CD4-positive, alpha-beta T cell treated with Interleukin-6 for 4 hours (primary cell): ENCODE measurements at regions not wholly inside any gene's neighbourhood (a gene's known extent, or its start where the extent isn't known, plus 50 kb on each side); places are given as distances from the start of the nearest gene placed in this dataset.

Experiments used
- DNase-seq: peaks from one replicate; pipeline ENCODE4 v3.0.0-alpha.2; 2020; ENCODE audit warnings: mixed read lengths

- no peak for DNase-seq
Measured at GRCh38 chr2:236857781-236858180, 227.9 kb upstream of the COPS8 start.

DNA sequence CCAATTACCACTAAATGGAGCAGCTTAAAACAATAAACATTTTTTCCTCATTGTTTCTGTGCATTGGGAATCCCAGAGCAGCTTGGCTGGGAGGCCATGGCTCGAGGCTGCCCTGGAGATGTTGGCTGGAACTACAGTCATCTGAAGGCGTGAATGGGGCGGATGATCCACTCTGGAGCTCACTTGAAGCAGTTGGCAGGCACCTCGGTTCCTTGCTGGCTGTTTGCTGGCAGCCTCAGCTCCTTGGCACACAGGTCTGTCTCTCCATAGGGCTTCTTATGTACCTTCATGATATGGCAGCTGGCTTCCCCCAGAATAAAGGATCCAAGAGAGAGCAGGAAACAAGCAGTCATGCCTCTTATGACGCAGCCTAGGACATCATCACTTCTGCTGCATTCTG lies 227.0 kb upstream of the COPS8 start:
- DNase-seq: no peak

- DNase-seq: no peak
Measured at GRCh38 chr2:236859908-236860307, 225.8 kb upstream of the COPS8 start.

DNA sequence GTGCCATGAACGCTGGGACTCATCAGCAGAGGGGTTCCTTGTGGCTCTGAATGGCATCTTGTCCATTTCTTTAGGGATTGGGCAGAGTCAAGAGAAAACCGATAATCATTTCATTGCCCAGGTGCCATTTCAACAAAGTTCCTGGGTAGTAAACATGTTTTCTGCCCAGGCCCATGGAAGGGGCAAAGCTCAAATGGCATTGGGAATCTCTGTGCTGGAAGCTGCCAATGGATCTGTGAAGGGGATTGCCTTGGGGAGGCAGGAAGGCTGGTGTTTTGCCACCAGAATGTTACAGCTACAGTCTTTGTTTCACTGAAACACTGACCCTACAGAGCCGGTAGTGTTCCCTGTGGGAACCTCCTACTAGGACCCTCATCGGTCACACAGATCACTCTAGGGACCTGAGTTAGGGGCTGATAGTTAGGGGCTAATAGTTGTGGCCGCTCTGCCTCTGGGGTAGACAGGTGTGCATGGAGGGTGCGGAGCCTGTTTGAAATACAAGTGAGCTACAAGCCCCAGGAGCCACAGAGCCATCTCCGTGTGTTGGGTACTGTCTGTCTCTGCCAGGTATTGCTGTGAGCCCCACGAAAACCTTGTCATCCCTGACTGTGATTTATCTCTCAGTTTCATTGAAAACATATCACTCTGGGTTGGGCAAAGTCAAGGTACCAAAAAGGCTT lies 224.4 kb upstream of the COPS8 start:
- DNase-seq: no peak

GRCh38 chr2:236861944-236862343 lies 223.7 kb upstream of the COPS8 start:
- DNase-seq: no peak

DNA sequence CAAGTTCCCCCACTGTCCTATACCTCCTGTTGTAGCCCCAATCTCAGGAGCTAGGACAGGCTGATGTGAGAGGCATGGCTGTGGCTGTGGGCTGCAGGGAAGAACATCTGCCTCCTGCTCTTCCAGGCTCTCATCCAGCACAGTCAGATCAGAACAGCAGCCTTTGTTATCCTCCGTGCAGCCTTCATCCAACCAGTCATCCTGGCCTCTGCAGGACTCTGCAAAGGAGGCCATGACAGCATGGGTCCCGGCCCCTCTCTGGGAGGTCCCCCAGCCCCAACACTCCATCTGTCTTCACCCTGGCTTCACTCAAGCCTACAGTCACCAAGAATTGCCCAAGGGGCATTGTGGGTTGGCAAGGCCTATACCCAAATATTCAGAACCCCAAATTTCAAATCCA lies 223.2 kb upstream of the COPS8 start:
- DNase-seq: no peak

- DNase-seq: no peak
Measured at GRCh38 chr2:236862961-236863728, 222.5 kb upstream of the COPS8 start.

- no peak for DNase-seq
Measured at GRCh38 chr2:236863729-236864126, 222.0 kb upstream of the COPS8 start.

GRCh38 chr2:236865052-236865451 lies 220.6 kb upstream of the COPS8 start:
- no peak for DNase-seq

GRCh38 chr2:236866542-236867340 lies 218.9 kb upstream of the COPS8 start:
- no peak for DNase-seq

GRCh38 chr2:236867441-236868260 lies 218.0 kb upstream of the COPS8 start:
- DNase-seq: no peak

DNA sequence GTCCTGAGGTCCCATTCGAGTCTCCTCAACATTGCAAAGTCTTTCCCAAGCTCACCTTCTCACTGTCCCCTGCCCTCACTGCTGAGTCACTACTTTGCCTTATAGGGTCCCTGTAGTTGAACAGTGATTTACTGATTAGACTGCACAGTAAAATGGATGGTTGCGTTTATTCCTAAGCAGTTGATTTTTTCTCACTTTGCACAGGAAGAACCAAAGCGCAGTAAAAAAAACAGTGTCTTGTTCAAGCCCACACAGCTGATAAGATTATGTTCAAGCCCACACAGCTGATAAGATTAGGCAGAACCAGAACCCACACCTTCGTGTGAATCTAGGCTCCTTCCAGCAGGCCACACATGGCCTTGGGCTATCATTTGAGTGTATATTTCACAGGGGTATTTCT lies 215.3 kb upstream of the COPS8 start:
- DNase-seq: no peak

GRCh38 chr2:236871500-236872001 lies 214.1 kb upstream of the COPS8 start:
- DNase-seq: no peak

DNA sequence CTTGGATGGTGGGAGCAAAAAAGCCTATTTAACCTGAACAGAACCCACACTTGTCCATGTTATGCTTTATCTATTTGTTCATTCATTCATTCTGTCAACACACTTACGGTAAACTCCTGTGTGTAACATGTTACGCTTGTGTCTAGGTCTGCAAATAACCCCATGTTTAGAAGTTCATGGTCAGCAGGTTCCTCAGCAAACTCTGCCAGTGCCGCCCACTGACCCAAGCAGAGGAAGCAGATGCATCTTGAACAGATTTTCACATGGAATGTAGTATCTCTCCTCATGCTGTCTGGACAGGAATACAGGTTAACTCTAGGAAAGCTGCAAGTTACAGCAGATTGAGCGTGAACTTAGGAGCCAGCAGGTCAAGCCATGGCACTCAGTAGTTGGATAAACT lies 213.7 kb upstream of the COPS8 start:
- no peak for DNase-seq

DNA sequence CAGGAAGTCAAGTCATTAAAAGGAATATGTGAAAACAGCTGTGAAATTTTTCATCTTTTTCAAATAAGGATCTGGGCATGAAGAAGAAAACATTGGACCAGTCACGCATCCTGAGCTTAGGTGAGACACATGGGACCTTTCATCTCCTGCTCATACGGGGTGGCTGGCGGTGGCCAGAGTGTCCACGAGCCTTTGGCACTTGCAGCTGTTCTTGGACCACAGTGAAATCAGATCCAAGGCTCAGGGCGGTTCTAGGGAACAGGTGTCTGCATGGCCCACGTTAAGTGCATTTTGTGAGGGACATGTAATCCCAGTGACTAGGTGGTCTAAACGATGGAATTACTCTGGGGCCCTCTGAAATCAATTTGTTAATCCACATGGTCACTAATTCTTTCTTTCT lies 212.7 kb upstream of the COPS8 start:
- DNase-seq: no peak

- DNase-seq: no peak
Measured at GRCh38 chr2:236873636-236874035, 212.1 kb upstream of the COPS8 start.

DNA sequence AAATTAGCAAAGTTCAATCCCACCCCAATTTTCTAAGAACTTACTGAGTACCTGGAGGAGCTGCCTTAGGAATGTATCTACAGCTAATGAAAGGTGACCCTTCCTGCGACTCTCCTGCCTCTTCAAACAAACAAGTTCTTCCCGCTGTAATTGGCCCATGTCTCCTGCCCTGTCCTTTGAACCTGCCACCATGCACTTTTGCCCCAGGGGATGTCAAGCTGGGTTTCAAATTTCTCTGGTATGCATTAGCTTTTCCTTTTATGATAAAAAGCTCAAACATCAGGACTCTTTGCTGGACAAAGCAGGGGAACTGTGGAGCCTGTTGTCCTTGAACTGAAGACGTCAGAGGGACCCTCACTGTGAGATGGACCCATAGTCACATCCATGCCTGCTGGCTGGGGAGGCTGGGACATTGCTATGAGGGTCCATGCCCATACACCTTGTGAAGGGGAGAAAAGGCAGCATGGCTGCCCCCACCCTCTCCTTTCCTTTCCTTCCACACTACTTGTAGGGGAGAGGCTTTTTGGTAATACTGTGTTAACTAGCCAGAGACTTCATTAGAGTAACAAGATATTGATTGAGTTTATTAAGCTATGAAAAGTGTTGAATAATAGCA lies 210.7 kb upstream of the COPS8 start:
- DNase-seq: no peak

DNA sequence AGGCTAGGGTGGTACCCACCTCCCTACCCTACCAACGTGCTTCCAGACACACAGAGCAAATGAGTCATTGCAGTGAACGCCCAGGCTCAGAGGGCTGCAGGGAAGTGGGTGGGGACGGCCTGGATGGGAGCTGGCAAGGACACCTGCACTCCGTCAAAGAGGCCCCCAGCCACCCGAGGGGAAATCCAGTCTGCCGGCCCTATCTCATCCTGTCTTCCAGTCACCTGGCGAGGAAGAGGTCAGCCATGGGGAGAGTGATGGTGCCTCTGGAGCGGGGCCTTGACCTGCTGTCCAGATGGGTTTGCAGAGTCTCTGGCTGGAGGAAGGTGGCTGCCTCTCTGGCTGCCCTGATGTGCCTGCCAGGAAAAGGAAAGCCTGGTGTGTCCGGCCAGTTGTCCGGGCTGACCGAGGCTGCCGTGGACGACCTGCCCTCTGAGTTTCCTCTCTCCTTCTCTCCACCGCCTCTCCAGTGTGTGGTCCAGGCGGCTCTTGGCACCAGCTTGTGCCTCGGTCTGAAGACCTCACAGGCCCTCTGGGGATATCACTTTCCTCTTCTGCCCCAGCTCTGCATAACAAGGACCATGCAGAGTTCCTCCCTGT lies 209.7 kb upstream of the COPS8 start:
- no peak for DNase-seq

GRCh38 chr2:236876642-236877041 lies 209.0 kb upstream of the COPS8 start:
- DNase-seq: no peak

- DNase-seq: no peak
Measured at GRCh38 chr2:236877972-236878371, 207.7 kb upstream of the COPS8 start.

DNA sequence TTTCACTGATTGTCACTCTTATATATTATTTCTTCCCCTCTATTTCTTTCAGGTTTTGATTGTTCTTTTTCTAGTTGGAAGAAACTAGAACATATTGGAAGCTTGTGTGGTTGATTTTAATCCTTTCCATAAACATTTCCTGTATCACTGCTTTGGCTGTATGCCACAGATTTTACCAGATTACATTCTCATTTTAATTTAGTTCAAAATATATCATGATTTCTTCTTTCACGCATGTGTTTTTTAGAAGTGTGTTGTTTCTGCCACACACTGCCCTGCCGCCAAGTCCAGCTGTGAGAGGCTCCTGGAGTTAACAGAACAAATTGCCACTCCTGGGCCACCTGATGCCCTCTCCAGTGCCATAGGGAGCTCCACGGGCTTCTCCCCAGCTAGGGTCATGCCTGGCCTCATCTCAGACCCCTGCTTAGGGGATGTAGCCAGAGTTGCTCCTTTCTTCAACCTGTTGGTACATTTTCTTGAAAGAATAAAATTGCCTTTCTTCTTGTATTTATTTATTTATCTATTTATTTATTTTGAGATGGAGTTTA lies 206.2 kb upstream of the COPS8 start:
- DNase-seq: no peak

- no peak for DNase-seq
Measured at GRCh38 chr2:236882074-236882473, 203.6 kb upstream of the COPS8 start.
